HepG2 (cell line): ENCODE measurements at regions not wholly inside any gene's neighbourhood (a gene's known extent, or its start where the extent isn't known, plus 50 kb on each side); places are given as distances from the start of the nearest gene placed in this dataset.

ENCODE experiments used
- ARID3A ChIP-seq: IDR thresholded peaks from 2 replicates; pipeline ENCODE4 v1.6.1; 2012; ENCODE audit warnings: low read depth, low read length, improper control_type of control experiment
- CENPT ChIP-seq: sonication (generic); formaldehyde crosslinking; IDR thresholded peaks from 2 replicates; pipeline ENCODE4 v1.8.0; 2022; ENCODE audit warnings: low read depth, mild to moderate bottlenecking, moderate library complexity, missing genetic modification reagents
- CTCF ChIP-seq: sonication (generic); formaldehyde crosslinking; IDR thresholded peaks from 2 replicates; pipeline ENCODE4 v1.5.0; 2020; ENCODE audit warnings: mild to moderate bottlenecking, missing genetic modification reagents, moderate library complexity
- FOXJ3 ChIP-seq: sonication (generic); formaldehyde crosslinking; IDR thresholded peaks from 2 replicates; pipeline ENCODE4 v1.4.0; 2020; ENCODE audit warnings: missing genetic modification reagents, mild to moderate bottlenecking, borderline replicate concordance
- HCFC1 ChIP-seq: fragments of 150-350 bp; IDR thresholded peaks from 2 replicates; pipeline ENCODE4 v1.6.1; 2014; ENCODE audit warnings: low read depth, low read length
- HOXA7 ChIP-seq: sonication (generic); formaldehyde crosslinking; IDR thresholded peaks from 2 replicates; pipeline ENCODE4 v1.8.1; 2022; ENCODE audit warnings: mild to moderate bottlenecking, missing genetic modification reagents, moderate library complexity
- IRF9 ChIP-seq: sonication (generic); formaldehyde crosslinking; IDR thresholded peaks from 2 replicates; pipeline ENCODE4 v1.8.0; 2022; ENCODE audit warnings: missing genetic modification reagents, mild to moderate bottlenecking, borderline replicate concordance
- PCBP1 ChIP-seq: fragments of 200-400 bp; formaldehyde crosslinking; IDR thresholded peaks from 2 replicates; pipeline ENCODE4 v1.6.1; 2017; ENCODE audit warnings: mild to moderate bottlenecking, low read depth, low read length, borderline replicate concordance
- POLR2A ChIP-seq, 2 experiments: IDR thresholded peaks; 2 replicates each; pipeline ENCODE4 v1.6.1; 2011; ENCODE audit warnings: low read depth in 2 of 2, low read length in 2 of 2, mild to moderate bottlenecking in 1 of 2, moderate library complexity in 1 of 2; ENCODE audit not compliant: insufficient read depth in 1 of 2
- POLR2AphosphoS5 ChIP-seq: IDR thresholded peaks from 2 replicates; pipeline ENCODE4 v1.6.1; 2012; ENCODE audit warnings: low read depth, low read length
- REST ChIP-seq, 2 experiments: IDR thresholded peaks; 2 replicates each; pipeline ENCODE4 v1.6.1; 2011 to 2012; ENCODE audit warnings: low read length in 2 of 2, borderline replicate concordance in 1 of 2, low read depth in 1 of 2, mild to moderate bottlenecking in 1 of 2, moderate library complexity in 1 of 2
- RFX5 ChIP-seq: IDR thresholded peaks from 2 replicates; pipeline ENCODE4 v1.6.1; 2011; ENCODE audit warnings: low read depth, low read length, improper control_type of control experiment
- ZFY ChIP-seq: sonication (generic); formaldehyde crosslinking; IDR thresholded peaks from 2 replicates; pipeline ENCODE4 v1.4.0; 2020; ENCODE audit warnings: missing genetic modification reagents
- ZNF383 ChIP-seq: sonication (generic); formaldehyde crosslinking; IDR thresholded peaks from 2 replicates; pipeline ENCODE4 v1.4.0; 2020; ENCODE audit warnings: missing genetic modification reagents, mild to moderate bottlenecking, borderline replicate concordance

GRCh38 chr5:175588709-175589429 is 69.0 kb upstream of the HRH2 start:
- TF ChIP-seq ZFY (CRISPR knock-in tag) (no peak), ARID3A (no peak), PCBP1 (no peak), POLR2AphosphoS5 (no peak), CTCF (CRISPR knock-in tag) (no peak), POLR2A (IDR thresholded peaks at IDR 0.05; ENCODE audit: insufficient read depth in 1 of 2, low read depth in 2 of 2, low read length in 2 of 2) (no peak), IRF9 (CRISPR knock-in tag) (no peak), RFX5 (no peak), ZNF383 (CRISPR knock-in tag) (no peak), FOXJ3 (CRISPR knock-in tag) (no peak), HOXA7 (CRISPR knock-in tag) (no peak), CENPT (CRISPR knock-in tag) (no peak), REST (IDR thresholded peaks at IDR 0.05; ENCODE audit: borderline replicate concordance in 1 of 2, low read depth in 1 of 2, low read length in 2 of 2) (no peak), HCFC1 (no peak)
